Fibroblast of skin of right quadriceps (primary cell): ENCODE measurements at regions not wholly inside any gene's neighbourhood (a gene's known extent, or its start where the extent isn't known, plus 50 kb on each side); places are given as distances from the start of the nearest gene placed in this dataset.
"Not testable (repeated sequence)": the region's sequence is repeated elsewhere in the genome, so short reads cannot be mapped to it uniquely, and the experiment has no call there.

Experiments
- DNase-seq: peaks from one replicate; pipeline ENCODE4 v3.0.0-alpha.2; 2013

DNA sequence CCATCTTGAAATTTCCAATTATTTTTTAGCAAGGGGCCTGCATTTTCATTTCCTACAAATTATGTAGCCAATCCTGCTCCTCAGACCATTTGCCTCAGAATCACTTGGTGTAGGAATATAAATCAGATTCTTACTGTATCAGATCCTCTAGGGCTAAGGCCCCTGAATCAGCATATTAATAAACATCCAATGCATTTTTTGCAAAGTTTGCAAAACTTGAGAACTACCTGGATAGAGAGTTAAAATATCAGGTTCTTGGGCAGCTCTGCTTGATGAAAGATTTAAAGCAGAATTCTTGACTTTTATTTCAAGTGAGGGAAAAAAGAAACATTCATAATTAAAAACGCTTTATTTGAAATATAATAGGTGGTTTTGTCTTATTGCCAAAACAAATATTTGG is 82.2 kb upstream of the MAN1A1 start:
- no peak for DNase-seq

DNA sequence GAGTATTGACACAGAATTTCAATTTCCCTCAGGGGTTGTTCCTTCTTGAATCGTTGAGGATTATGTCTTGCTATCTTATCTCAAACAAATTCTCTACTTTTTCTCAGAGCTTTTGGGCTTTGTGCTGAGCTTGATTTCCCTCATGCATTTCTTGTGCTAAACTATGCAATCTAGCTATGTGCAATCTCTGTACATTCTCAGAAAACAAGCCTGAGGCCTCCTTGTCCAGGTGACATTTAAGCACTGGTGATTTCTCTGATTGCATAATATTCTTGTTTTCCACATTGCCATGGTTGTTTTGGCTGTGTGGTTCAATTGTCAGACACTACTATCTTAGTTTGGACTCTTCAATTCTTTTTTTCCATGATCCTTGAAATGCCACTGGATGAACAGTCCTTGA is 81.2 kb upstream of the MAN1A1 start:
- no peak for DNase-seq

DNA sequence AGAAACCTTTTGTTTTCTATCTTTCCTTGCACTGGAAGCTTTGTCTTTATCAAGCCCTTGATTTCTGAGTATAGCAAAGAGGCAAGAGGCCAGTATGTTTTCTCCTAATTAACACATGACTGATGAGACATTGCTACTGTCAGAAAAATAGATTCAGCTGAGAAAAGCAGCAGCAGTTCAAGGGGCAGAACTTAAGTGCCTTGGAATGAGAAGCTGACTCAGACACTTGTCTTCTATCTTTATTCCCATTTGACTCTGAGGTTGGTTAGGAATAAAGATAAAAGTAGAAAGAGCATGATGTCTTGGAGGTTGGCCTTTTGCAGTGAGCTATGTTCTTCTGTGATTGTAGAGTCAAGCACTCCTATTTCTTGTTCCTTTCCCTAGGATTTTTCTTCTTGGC is 79.1 kb upstream of the MAN1A1 start:
- DNase-seq = no peak

DNA sequence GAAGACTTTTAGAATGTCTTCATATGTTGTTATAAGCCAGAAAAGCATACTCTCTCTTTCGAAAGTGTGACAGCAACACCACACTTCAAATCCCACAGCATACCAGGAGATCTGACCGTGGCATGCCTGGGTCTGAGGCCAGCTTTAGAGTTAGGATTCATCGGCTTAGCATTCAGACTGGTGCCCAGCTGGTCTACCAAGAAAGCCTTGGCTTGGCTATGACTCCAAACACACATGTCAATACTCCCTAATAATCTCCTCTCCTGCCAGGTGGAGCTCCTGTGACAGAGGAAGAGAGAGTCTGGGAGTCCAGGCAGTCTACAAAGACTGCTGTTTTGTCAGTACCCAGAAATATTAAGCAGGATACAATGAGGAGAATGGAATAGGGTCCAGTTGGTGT is 77.1 kb upstream of the MAN1A1 start:
- DNase-seq = peak; percentile 5

DNA sequence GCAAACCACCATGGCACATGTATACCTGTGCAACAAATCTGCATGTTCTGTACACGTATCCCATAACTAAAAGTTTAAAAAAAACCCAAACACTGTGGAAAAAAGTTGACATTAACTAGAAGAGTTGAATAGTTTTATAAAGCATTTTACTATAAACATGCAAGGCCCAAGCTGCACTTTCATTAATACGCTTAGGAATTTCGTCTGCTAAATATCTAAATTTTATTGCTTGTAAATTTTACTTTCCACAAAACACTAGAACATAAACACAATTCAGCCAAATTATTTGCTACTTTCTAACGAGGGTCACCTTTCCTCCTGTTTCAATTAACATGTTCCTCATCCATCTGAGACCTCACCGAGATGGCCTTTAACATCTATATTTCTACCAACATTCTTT is 74.4 kb upstream of the MAN1A1 start:
- no peak for DNase-seq

DNA sequence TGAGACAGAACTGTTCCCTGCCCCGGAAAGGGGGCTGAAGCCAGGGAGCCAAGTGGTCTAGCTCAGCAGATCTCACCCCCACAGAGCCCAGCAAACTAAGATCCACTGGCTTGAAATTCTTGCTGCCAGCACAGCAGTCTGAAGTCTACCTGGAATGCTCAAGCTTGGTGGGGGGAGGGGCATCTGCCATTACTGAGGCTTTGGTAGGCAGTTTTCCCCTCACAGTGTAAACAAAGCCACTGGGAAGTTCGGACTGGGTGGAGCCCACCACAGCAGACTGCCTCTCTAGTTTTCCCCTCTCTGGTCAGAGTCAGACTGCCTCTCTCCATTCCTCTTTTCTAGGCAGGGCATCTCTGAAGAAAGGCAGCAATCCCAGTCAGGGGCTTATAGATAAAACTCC is 68.5 kb upstream of the MAN1A1 start:
- not testable (repeated sequence) for DNase-seq

DNA sequence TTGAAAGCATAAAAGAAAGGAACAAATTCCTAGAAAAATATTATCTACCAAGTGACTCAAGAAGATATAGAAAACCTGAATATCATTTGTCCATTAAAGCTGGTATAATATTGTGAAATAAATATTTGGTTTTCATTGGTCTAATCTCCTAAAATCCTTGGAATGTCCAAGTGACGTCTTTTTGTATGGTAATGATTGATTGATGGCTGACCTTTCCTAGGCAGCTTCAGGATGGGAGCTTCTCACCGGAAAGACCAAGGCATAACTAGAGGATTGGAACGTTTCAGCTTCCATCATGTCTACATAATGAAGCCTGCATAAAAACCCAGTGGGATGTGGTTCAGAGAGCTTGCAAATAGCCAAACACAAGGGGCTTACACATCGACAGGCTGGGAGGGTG is 57.6 kb upstream of the MAN1A1 start:
- no peak for DNase-seq

DNA sequence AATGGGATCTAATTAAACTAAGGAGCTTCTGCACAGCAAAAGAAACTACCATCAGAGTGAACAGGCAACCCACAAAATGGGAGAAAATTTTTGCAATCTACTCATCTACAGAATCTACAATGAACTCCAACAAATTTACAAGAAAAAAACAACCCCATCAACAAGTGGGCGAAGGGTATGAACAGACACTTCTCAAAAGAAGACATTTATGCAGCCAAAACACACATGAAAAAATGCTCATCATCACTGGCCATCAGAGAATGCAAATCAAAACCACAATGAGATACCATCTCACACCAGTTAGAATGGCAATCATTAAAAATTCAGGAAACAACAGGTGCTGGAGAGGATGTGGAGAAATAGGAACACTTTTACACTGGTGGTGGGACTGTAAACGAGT is 55.6 kb upstream of the MAN1A1 start:
- DNase-seq = not testable (repeated sequence)
